Mesothelial cell of epicardium (in vitro differentiated cells): ENCODE measurements at regions not wholly inside any gene's neighbourhood (a gene's known extent, or its start where the extent isn't known, plus 50 kb on each side); places are given as distances from the start of the nearest gene placed in this dataset.

ENCODE experiments used
- DNase-seq, 2 experiments: peaks; one replicate each; pipeline ENCODE4 v3.0.0; 2021; ENCODE audit warnings: low spot score in 2 of 2; ENCODE audit not compliant: unreplicated experiment in 2 of 2
- H3K27ac Mint-ChIP-seq: 2 replicates; pipeline ENCODE4 v1.8.0; 2021; ENCODE audit warnings: mixed read lengths
- H3K27me3 Mint-ChIP-seq: 2 replicates; pipeline ENCODE4 v1.8.0; 2021; ENCODE audit warnings: low read depth, mixed read lengths
- H3K36me3 Mint-ChIP-seq: 2 replicates; pipeline ENCODE4 v1.8.0; 2021; ENCODE audit warnings: mixed read lengths
- H3K4me1 Mint-ChIP-seq: 2 replicates; pipeline ENCODE4 v1.8.0; 2021; ENCODE audit warnings: mixed read lengths
- H3K4me3 Mint-ChIP-seq: 2 replicates; pipeline ENCODE4 v1.8.0; 2021; ENCODE audit warnings: mild to moderate bottlenecking, moderate library complexity, mixed read lengths
- H3K9me3 Mint-ChIP-seq: 2 replicates; pipeline ENCODE4 v1.8.0; 2021; ENCODE audit warnings: mixed read lengths
- CTCF ChIP-seq: fragments of 200-600 bp; sonication (generic); IDR thresholded peaks from one replicate; pipeline ENCODE4 v1.5.0; 2021; ENCODE audit warnings: antibody characterized with exemption; ENCODE audit not compliant: unreplicated experiment

GRCh38 chr22:47596176-47596690, 833.8 kb downstream of the TBC1D22A start:
- Mint-ChIP-seq H3K4me3 (no peak overlapping the region), H3K36me3 (no peaks in the 10 kb centered on the region), H3K27ac (no peak overlapping the region), H3K9me3 (peaks cover 47% of the 10 kb centered on the region), H3K4me1 (no peaks in the 10 kb centered on the region), H3K27me3 (no peaks in the 10 kb centered on the region)
- no peak for TF ChIP-seq CTCF
- no peak for DNase-seq

GRCh38 chr22:47594836-47595521, 832.5 kb downstream of the TBC1D22A start:
- H3K4me3 Mint-ChIP-seq: no peak overlapping the region
- H3K9me3 Mint-ChIP-seq: peaks cover 43% of the 10 kb centered on the region
- no peak for TF ChIP-seq CTCF
- H3K36me3 Mint-ChIP-seq: no peaks in the 10 kb centered on the region
- no peaks in the 10 kb centered on the region for H3K4me1 Mint-ChIP-seq
- no peaks in the 10 kb centered on the region for H3K27me3 Mint-ChIP-seq
- H3K27ac Mint-ChIP-seq: no peak overlapping the region
- DNase-seq: no peak

- no peaks in the 10 kb centered on the region for H3K27me3 Mint-ChIP-seq
- H3K4me1 Mint-ChIP-seq: no peaks in the 10 kb centered on the region
- TF ChIP-seq CTCF: no peak
- H3K9me3 Mint-ChIP-seq: peaks cover 47% of the 10 kb centered on the region
- no peak for DNase-seq
- H3K27ac Mint-ChIP-seq: no peak overlapping the region
- peaks cover 2% of the 10 kb centered on the region for H3K36me3 Mint-ChIP-seq
- H3K4me3 Mint-ChIP-seq: no peak overlapping the region
These were observed 831.5 kb downstream of the TBC1D22A start for GRCh38 chr22:47593911-47594311.

- Mint-ChIP-seq H3K4me3 (no peak overlapping the region), H3K4me1 (no peaks in the 10 kb centered on the region), H3K27me3 (no peaks in the 10 kb centered on the region), H3K36me3 (peaks cover 2% of the 10 kb centered on the region), H3K27ac (no peak overlapping the region), H3K9me3 (peaks cover 50% of the 10 kb centered on the region)
- no peak for DNase-seq
- TF ChIP-seq CTCF: no peak
These were observed 830.8 kb downstream of the TBC1D22A start for GRCh38 chr22:47593291-47593690.

GRCh38 chr22:47592791-47593190, 830.3 kb downstream of the TBC1D22A start:
- H3K27ac Mint-ChIP-seq: no peak overlapping the region
- peaks cover 49% of the 10 kb centered on the region for H3K9me3 Mint-ChIP-seq
- no peaks in the 10 kb centered on the region for H3K27me3 Mint-ChIP-seq
- H3K4me3 Mint-ChIP-seq: no peak overlapping the region
- H3K36me3 Mint-ChIP-seq: peaks cover 2% of the 10 kb centered on the region
- no peak for TF ChIP-seq CTCF
- no peak for DNase-seq
- no peaks in the 10 kb centered on the region for H3K4me1 Mint-ChIP-seq
